Stimulated activated effector memory CD8-positive, alpha-beta T cell treated with anti-CD3 and anti-CD28 coated beads, Interleukin-12 subunit alpha, Interleukin-12 subunit beta, amount 100 ng/mL, for 72 hours (primary cell): ENCODE measurements at regions not wholly inside any gene's neighbourhood (a gene's known extent, or its start where the extent isn't known, plus 50 kb on each side); places are given as distances from the start of the nearest gene placed in this dataset.
"Not testable (repeated sequence)": the region's sequence is repeated elsewhere in the genome, so short reads cannot be mapped to it uniquely, and the experiment has no call there.

Experiments used
- ATAC-seq: fragments of 150-1000 bp; cut with Tn5 transposase; 2 replicates; pipeline ENCODE4 v1.10.0; 2021
- DNase-seq, 2 donors: peaks; one replicate each; pipeline ENCODE4 v3.0.0; 2021 to 2022; ENCODE audit warnings: low spot score in 2 of 2
- H3K27ac Mint-ChIP-seq: one replicate; pipeline ENCODE4 v1.8.0; 2022; ENCODE audit warnings: mild to moderate bottlenecking, mixed read lengths
- H3K36me3 Mint-ChIP-seq: one replicate; pipeline ENCODE4 v1.8.0; 2022; ENCODE audit warnings: mild to moderate bottlenecking, mixed read lengths
- H3K4me1 Mint-ChIP-seq: one replicate; pipeline ENCODE4 v1.8.0; 2022; ENCODE audit warnings: mixed read lengths
- H3K4me3 Mint-ChIP-seq: one replicate; pipeline ENCODE4 v1.8.0; 2022; ENCODE audit warnings: mild to moderate bottlenecking, mixed read lengths
- H3K9me3 Mint-ChIP-seq: one replicate; pipeline ENCODE4 v1.8.0; 2022; ENCODE audit warnings: mixed read lengths

GRCh38 chr4:42205541-42205940 lies 53.1 kb upstream of the BEND4 start:
- Mint-ChIP-seq H3K27ac (no peak overlapping the region), H3K4me3 (no peak overlapping the region), H3K9me3 (no peaks in the 10 kb centered on the region), H3K36me3 (no peaks in the 10 kb centered on the region), H3K4me1 (no peaks in the 10 kb centered on the region)
- DNase-seq (no peak), ATAC-seq (no peak)

- Mint-ChIP-seq H3K4me3 (no peak overlapping the region), H3K27ac (no peak overlapping the region), H3K9me3 (no peaks in the 10 kb centered on the region), H3K4me1 (no peaks in the 10 kb centered on the region), H3K36me3 (no peaks in the 10 kb centered on the region)
- ATAC-seq (no peak), DNase-seq (no peak)
Observed at GRCh38 chr4:42216664-42217063, 64.2 kb upstream of the BEND4 start.

- DNase-seq (no peak), ATAC-seq (no peak)
- no peaks in the 10 kb centered on the region for H3K4me1 Mint-ChIP-seq
- H3K36me3 Mint-ChIP-seq: no peaks in the 10 kb centered on the region
- H3K4me3 Mint-ChIP-seq: no peak overlapping the region
- H3K27ac Mint-ChIP-seq: no peak overlapping the region
- H3K9me3 Mint-ChIP-seq: peaks cover 4% of the 10 kb centered on the region
Observed at GRCh38 chr4:42225286-42225685, 72.8 kb upstream of the BEND4 start.

GRCh38 chr4:42234817-42235216 lies 82.4 kb upstream of the BEND4 start:
- no peak for DNase-seq
- Mint-ChIP-seq H3K36me3 (no peaks in the 10 kb centered on the region), H3K9me3 (no peaks in the 10 kb centered on the region), H3K4me1 (no peaks in the 10 kb centered on the region), H3K4me3 (no peak overlapping the region), H3K27ac (no peak overlapping the region)
- no peak for ATAC-seq

- Mint-ChIP-seq H3K27ac (no peak overlapping the region), H3K9me3 (no peaks in the 10 kb centered on the region)
Observed at GRCh38 chr4:42235304-42236021, 83.0 kb upstream of the BEND4 start.

GRCh38 chr4:42237010-42237409 lies 84.6 kb upstream of the BEND4 start:
- no peaks in the 10 kb centered on the region for H3K9me3 Mint-ChIP-seq
- DNase-seq (no peak), ATAC-seq (peak; percentile 16)
- H3K36me3 Mint-ChIP-seq: no peaks in the 10 kb centered on the region
- H3K4me3 Mint-ChIP-seq: no peak overlapping the region
- H3K4me1 Mint-ChIP-seq: no peaks in the 10 kb centered on the region
- H3K27ac Mint-ChIP-seq: no peak overlapping the region

More at GRCh38 chr4:42235304-42236021, 83.0 kb upstream of the BEND4 start:
- Mint-ChIP-seq H3K4me1 (no peaks in the 10 kb centered on the region), H3K4me3 (no peak overlapping the region), H3K36me3 (no peaks in the 10 kb centered on the region)
- ATAC-seq: no peak
- DNase-seq: no peak

- no peaks in the 10 kb centered on the region for H3K9me3 Mint-ChIP-seq
- ATAC-seq (no peak), DNase-seq (no peak)
- no peaks in the 10 kb centered on the region for H3K4me1 Mint-ChIP-seq
- H3K27ac Mint-ChIP-seq: no peak overlapping the region
- H3K36me3 Mint-ChIP-seq: no peaks in the 10 kb centered on the region
- no peak overlapping the region for H3K4me3 Mint-ChIP-seq
Observed at GRCh38 chr4:42237451-42237850, 85.0 kb upstream of the BEND4 start.

- ATAC-seq (no peak), DNase-seq (no peak)
- Mint-ChIP-seq H3K27ac (no peak overlapping the region), H3K4me1 (no peaks in the 10 kb centered on the region), H3K36me3 (no peaks in the 10 kb centered on the region), H3K4me3 (no peak overlapping the region), H3K9me3 (no peaks in the 10 kb centered on the region)
Observed at GRCh38 chr4:42248972-42249371, 96.5 kb upstream of the BEND4 start.

GRCh38 chr4:42252315-42252714 lies 99.9 kb upstream of the BEND4 start:
- H3K4me3 Mint-ChIP-seq: no peak overlapping the region

GRCh38 chr4:42257645-42258044 lies 105.2 kb upstream of the BEND4 start:
- not testable (repeated sequence) for ATAC-seq, H3K9me3 Mint-ChIP-seq, H3K4me1 Mint-ChIP-seq, H3K4me3 Mint-ChIP-seq, H3K36me3 Mint-ChIP-seq, DNase-seq, H3K27ac Mint-ChIP-seq

More at GRCh38 chr4:42252315-42252714, 99.9 kb upstream of the BEND4 start:
- H3K4me1 Mint-ChIP-seq: no peaks in the 10 kb centered on the region
- no peak for ATAC-seq
- no peaks in the 10 kb centered on the region for H3K9me3 Mint-ChIP-seq
- H3K36me3 Mint-ChIP-seq: no peaks in the 10 kb centered on the region
- H3K27ac Mint-ChIP-seq: no peak overlapping the region
- DNase-seq: no peak

GRCh38 chr4:42262701-42263490 lies 110.4 kb upstream of the BEND4 start:
- Mint-ChIP-seq H3K36me3 (no peaks in the 10 kb centered on the region), H3K4me1 (no peaks in the 10 kb centered on the region), H3K9me3 (no peaks in the 10 kb centered on the region), H3K27ac (no peak overlapping the region), H3K4me3 (no peak overlapping the region)
- DNase-seq (no peak), ATAC-seq (no peak)

- Mint-ChIP-seq H3K4me3 (no peak overlapping the region), H3K27ac (no peak overlapping the region), H3K36me3 (no peaks in the 10 kb centered on the region), H3K4me1 (no peaks in the 10 kb centered on the region), H3K9me3 (no peaks in the 10 kb centered on the region)
- DNase-seq (no peak), ATAC-seq (no peak)
Observed at GRCh38 chr4:42265782-42266602, 113.5 kb upstream of the BEND4 start.

- DNase-seq (no peak), ATAC-seq (no peak)
- H3K4me1 Mint-ChIP-seq: no peaks in the 10 kb centered on the region
- H3K9me3 Mint-ChIP-seq: no peaks in the 10 kb centered on the region
- H3K36me3 Mint-ChIP-seq: no peaks in the 10 kb centered on the region
- H3K27ac Mint-ChIP-seq: no peak overlapping the region
- H3K4me3 Mint-ChIP-seq: no peak overlapping the region
Observed at GRCh38 chr4:42267724-42268123, 115.3 kb upstream of the BEND4 start.

- Mint-ChIP-seq H3K4me1 (no peaks in the 10 kb centered on the region), H3K27ac (no peak overlapping the region), H3K4me3 (no peak overlapping the region), H3K9me3 (no peaks in the 10 kb centered on the region), H3K36me3 (no peaks in the 10 kb centered on the region)
- DNase-seq: no peak
- ATAC-seq: no peak
Observed at GRCh38 chr4:42268824-42269223, 116.4 kb upstream of the BEND4 start.

GRCh38 chr4:42271096-42271495 lies 118.6 kb upstream of the BEND4 start:
- ATAC-seq (no peak), DNase-seq (no peak)
- Mint-ChIP-seq H3K4me3 (no peak overlapping the region), H3K9me3 (no peaks in the 10 kb centered on the region), H3K36me3 (no peaks in the 10 kb centered on the region), H3K4me1 (no peaks in the 10 kb centered on the region), H3K27ac (no peak overlapping the region)
